Endothelial cell of umbilical vein (primary cell): ENCODE measurements at regions not wholly inside any gene's neighbourhood (a gene's known extent, or its start where the extent isn't known, plus 50 kb on each side); places are given as distances from the start of the nearest gene placed in this dataset.

Experiments
- BruUV-seq: library from RNA; stranded (reverse); fragments of 400-500 nt; replicated peaks from 2 replicates; lab custom pipeline; 2021; lab: Mats Ljungman, UMichigan
- CTCF ChIA-PET: fragments of 300-600, 350-600 bp; sonication (Branson Sonifier 250); formaldehyde crosslinking; loops from one replicate; lab custom pipeline; 2021; ENCODE audit warnings: antibody characterized with exemption, inconsistent platforms; lab: Charles Lee
- POLR2A ChIA-PET: fragments of 300-600, 350-600 bp; sonication (Branson Sonifier 250); formaldehyde crosslinking; loops from one replicate; lab custom pipeline; 2021; ENCODE audit warnings: antibody characterized with exemption, inconsistent platforms; lab: Charles Lee
- DNase-seq: peaks from one replicate; pipeline ENCODE4 v3.0.0-alpha.2; 2011; ENCODE audit warnings: low read depth, low spot score
- FAIRE-seq: peaks from 2 replicates; lab custom pipeline; 2011; peaks lifted over from hg19 to GRCh38; lab: Jason Lieb, UNC
- H2AFZ ChIP-seq: 2 replicates; pipeline ENCODE4 v1.6.0; 2012; ENCODE audit warnings: low read depth, low read length, control low read depth, inconsistent platforms
- H3K27ac ChIP-seq: 2 replicates; pipeline ENCODE4 v1.5.1; 2011; ENCODE audit warnings: low read depth, mild to moderate bottlenecking, control low read depth, low read length, moderate library complexity; ENCODE audit not compliant: insufficient read depth
- H3K27me3 ChIP-seq, 2 experiments: 2 replicates each; pipeline versions ENCODE4 v1.6.0 to v1.6.1; 2011; ENCODE audit warnings: low read length in 2 of 2, mixed read lengths in 1 of 2; ENCODE audit not compliant: control insufficient read depth in 2 of 2, insufficient read depth in 2 of 2
- H3K36me3 ChIP-seq, 2 experiments: 2 replicates in 1 of 2; 3 replicates in 1 of 2; pipeline ENCODE4 v1.5.1; 2011; ENCODE audit warnings: low read length in 2 of 2, mild to moderate bottlenecking in 1 of 2, moderate library complexity in 1 of 2; ENCODE audit not compliant: control insufficient read depth in 2 of 2, insufficient read depth in 2 of 2; ENCODE audit errors: extremely low read depth in 1 of 2
- H3K4me1 ChIP-seq: 3 replicates; pipeline ENCODE4 v1.5.1; 2011; ENCODE audit warnings: mild to moderate bottlenecking, low read length; ENCODE audit not compliant: control insufficient read depth, insufficient read depth; ENCODE audit errors: extremely low read depth
- H3K4me2 ChIP-seq: 2 replicates; pipeline ENCODE4 v1.6.1; 2011; ENCODE audit warnings: low read length, control low read depth, mixed read lengths; ENCODE audit not compliant: insufficient read depth
- H3K4me3 ChIP-seq, 3 experiments: fragments of 200-600 bp in 1 of 3; sonication (generic), shearing (Covaris generic) in 1 of 3; replicated peaks in 1 of 3; 2 replicates each; pipeline ENCODE4 v1.5.1; 2011 to 2016; ENCODE audit warnings: control low read depth in 3 of 3, low read length in 3 of 3, mild to moderate bottlenecking in 2 of 3, inconsistent platforms in 1 of 3, low read depth in 1 of 3, moderate library complexity in 1 of 3; ENCODE audit not compliant: insufficient read depth in 1 of 3
- H3K79me2 ChIP-seq: 2 replicates; pipeline ENCODE4 v1.6.0; 2012; ENCODE audit warnings: low read length, inconsistent platforms; ENCODE audit not compliant: control insufficient read depth, insufficient read depth
- H3K9ac ChIP-seq: replicated peaks from 2 replicates; pipeline ENCODE3; 2011; ENCODE audit warnings: low read length, control low read depth; ENCODE audit not compliant: insufficient read depth; ENCODE audit errors: extremely low read depth
- H3K9me1 ChIP-seq: replicated peaks from 3 replicates; pipeline ENCODE4 v1.6.0; 2011; ENCODE audit warnings: mild to moderate bottlenecking, low read length; ENCODE audit not compliant: control insufficient read depth, insufficient read depth; ENCODE audit errors: extremely low read depth
- H3K9me3 ChIP-seq: replicated peaks from 2 replicates; pipeline ENCODE4 v1.5.1; 2012; ENCODE audit warnings: low read length, inconsistent platforms; ENCODE audit not compliant: control insufficient read depth, insufficient read depth
- H4K20me1 ChIP-seq: replicated peaks from 2 replicates; pipeline ENCODE3; 2011; ENCODE audit warnings: mild to moderate bottlenecking, low read length; ENCODE audit not compliant: control insufficient read depth, insufficient read depth; ENCODE audit errors: extremely low read depth
- CTCF ChIP-seq, 2 donors: IDR thresholded peaks; 1 replicate in 1 of 2; 2 replicates in 1 of 2; pipeline ENCODE4 v1.5.1; 2011; ENCODE audit warnings: low read length in 2 of 2, mild to moderate bottlenecking in 2 of 2, moderate library complexity in 2 of 2, control low read depth in 1 of 2, inconsistent platforms in 1 of 2, low read depth in 1 of 2; ENCODE audit not compliant: insufficient read depth in 1 of 2; ENCODE audit errors: extremely low read depth in 1 of 2
- EZH2 ChIP-seq: IDR thresholded peaks from 2 replicates; pipeline ENCODE4 v1.6.1; 2012; ENCODE audit warnings: borderline replicate concordance, low read depth, mild to moderate bottlenecking, moderate library complexity, low read length, inconsistent platforms; ENCODE audit not compliant: severe bottlenecking
- FOS ChIP-seq: IDR thresholded peaks from 2 replicates; pipeline ENCODE4 v1.6.1; 2011; ENCODE audit warnings: mild to moderate bottlenecking, low read length, moderate library complexity, borderline replicate concordance; ENCODE audit not compliant: insufficient read depth
- GATA2 ChIP-seq: IDR thresholded peaks from 2 replicates; pipeline ENCODE4 v1.7.0; 2011; ENCODE audit warnings: low read depth, mild to moderate bottlenecking, moderate library complexity, mixed read lengths, low read length; ENCODE audit not compliant: insufficient read length, insufficient read depth
- JUN ChIP-seq: IDR thresholded peaks from 2 replicates; pipeline ENCODE4 v1.6.1; 2011; ENCODE audit warnings: borderline replicate concordance, low read depth; ENCODE audit not compliant: insufficient read length, insufficient read depth
- MAX ChIP-seq: IDR thresholded peaks from 2 replicates; pipeline ENCODE4 v1.6.1; 2011; ENCODE audit not compliant: insufficient read depth, insufficient read length
- MYC ChIP-seq: IDR thresholded peaks from one replicate; pipeline ENCODE4 v1.6.1; 2011; ENCODE audit warnings: mild to moderate bottlenecking, low read depth, low read length
- POLR2A ChIP-seq: IDR thresholded peaks from 2 replicates; pipeline ENCODE4 v1.6.1; 2012; ENCODE audit warnings: low read depth, mild to moderate bottlenecking, control low read depth, low read length
- POLR2AphosphoS5 ChIP-seq: IDR thresholded peaks from 2 replicates; pipeline ENCODE4 v1.6.1; 2012; ENCODE audit warnings: low read depth, mild to moderate bottlenecking, control low read depth, low read length, moderate library complexity; ENCODE audit not compliant: insufficient read depth
- dilution Hi-C: fragments of 300-500 bp; cut with MboI; formaldehyde crosslinking; loops from one replicate; pipeline ENCODE4 v1.15.0; 2019; ENCODE audit warnings: low sequenced_read_pairs; ENCODE audit not compliant: extremely low pct_ligation_motif_present
- intact Hi-C: fragments of 100-400 bp; cut with micrococcal nuclease; formaldehyde crosslinking; loops from one replicate; pipeline ENCODE4 v1.10.0; 2022

GRCh38 chrX:109841869-109842579, 109.0 kb upstream of the ACSL4 start:
- H3K9me3 ChIP-seq: no peaks in the 10 kb centered on the region
- no peak overlapping the region for H3K4me2 ChIP-seq
- no peak for TF ChIP-seq MYC
- TF ChIP-seq JUN: no peak
- no peak for TF ChIP-seq CTCF (IDR thresholded peaks at IDR 0.05; ENCODE audit: extremely low read depth in 1 of 2, insufficient read depth in 1 of 2, low read depth in 1 of 2, low read length in 2 of 2)
- no peak for TF ChIP-seq GATA2
- no peak for TF ChIP-seq POLR2A
- TF ChIP-seq EZH2: no peak
- no peak for TF ChIP-seq MAX
- no peak for TF ChIP-seq FOS
- no peak for TF ChIP-seq POLR2AphosphoS5
- CTCF ChIA-PET: interaction anchor here (1.2 to 2.6 kb wide), 3 partner anchors 11 to 15 kb away, joined by 3 to 13 read pairs (median 4); no protein-coding TSS in a partner anchor
- H3K9me1 ChIP-seq: no peaks in the 10 kb centered on the region
- H3K4me3 ChIP-seq: no peak overlapping the region
- DNase-seq (no peak), FAIRE-seq (no peak)
- no peaks in the 10 kb centered on the region for H3K27me3 ChIP-seq
- H3K9ac ChIP-seq: no peak overlapping the region
- intact Hi-C loops (no loop called here), dilution Hi-C loops (no loop called here)
- H4K20me1 ChIP-seq: no peaks in the 10 kb centered on the region
- no peaks in the 10 kb centered on the region for H3K36me3 ChIP-seq
- no peak overlapping the region for H2AFZ ChIP-seq
- POLR2A ChIA-PET: no interaction called here
- BruUV-seq: no TSS peak
- H3K4me1 ChIP-seq: no peaks in the 10 kb centered on the region
- no peaks in the 10 kb centered on the region for H3K79me2 ChIP-seq
- no peak overlapping the region for H3K27ac ChIP-seq
